Activated T-cell treated with anti-CD3 and anti-CD28 coated beads, Interleukin-2, amount 50 U/mL, for 24 hours (primary cell): ENCODE measurements at regions not wholly inside any gene's neighbourhood (a gene's known extent, or its start where the extent isn't known, plus 50 kb on each side); places are given as distances from the start of the nearest gene placed in this dataset.

Experiments
- DNase-seq: peaks from one replicate; pipeline ENCODE4 v3.0.0-alpha.2; 2020
- H3K27ac Mint-ChIP-seq: 2 replicates; pipeline ENCODE4 v1.8.0; 2020; ENCODE audit warnings: mild to moderate bottlenecking, mixed read lengths
- H3K27me3 Mint-ChIP-seq: 2 replicates; pipeline ENCODE4 v1.8.0; 2020; ENCODE audit warnings: mixed read lengths
- H3K36me3 Mint-ChIP-seq: 2 replicates; pipeline ENCODE4 v1.8.0; 2020; ENCODE audit warnings: low read depth, mixed read lengths
- H3K4me1 Mint-ChIP-seq: 2 replicates; pipeline ENCODE4 v1.8.0; 2020; ENCODE audit warnings: low read depth, mixed read lengths
- H3K4me3 Mint-ChIP-seq: 2 replicates; pipeline ENCODE4 v1.8.0; 2020; ENCODE audit warnings: mild to moderate bottlenecking, moderate library complexity, mixed read lengths
- H3K9me3 Mint-ChIP-seq: 2 replicates; pipeline ENCODE4 v1.8.0; 2020; ENCODE audit warnings: mixed read lengths

DNA sequence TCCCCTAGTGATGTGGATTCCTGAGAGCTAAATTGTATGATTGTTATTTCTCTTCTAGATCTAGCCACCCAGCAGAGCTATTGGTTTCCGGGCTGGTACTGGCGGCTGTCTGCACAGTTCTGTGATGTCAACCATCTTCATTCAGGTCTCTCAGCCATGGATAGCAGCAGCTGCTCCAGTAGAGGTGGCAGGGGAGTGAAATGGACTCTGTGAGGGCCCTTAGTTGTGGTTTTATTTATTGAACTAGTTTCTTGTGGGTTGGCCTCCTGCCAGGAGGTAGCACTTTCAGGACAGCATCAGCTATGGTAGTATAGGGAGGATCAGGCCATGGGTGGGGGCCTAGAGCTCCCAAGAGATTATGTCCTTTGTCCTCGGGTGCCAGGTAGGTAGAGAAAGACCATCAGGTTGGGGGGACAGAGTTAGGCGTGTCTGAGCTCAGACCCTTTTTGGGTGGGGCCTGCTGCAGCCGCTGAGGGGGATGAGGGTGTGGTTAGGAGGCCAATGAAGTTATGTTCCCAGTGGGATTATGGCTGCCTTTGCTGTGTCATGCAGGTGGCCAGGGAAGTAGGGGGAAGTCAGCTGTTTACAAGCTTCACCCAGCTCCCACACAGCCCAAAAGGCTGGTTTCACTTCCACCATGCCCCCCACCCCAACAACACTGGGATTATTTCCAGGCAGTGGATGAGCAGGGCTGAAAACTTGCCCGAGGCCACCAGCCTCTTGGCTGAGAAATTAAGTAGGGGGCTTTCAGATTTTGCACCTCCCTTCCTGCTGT, 55.1 kb upstream of the RGS4 start:
- Mint-ChIP-seq H3K27me3 (no peaks in the 10 kb centered on the region), H3K4me3 (no peak overlapping the region), H3K36me3 (no peaks in the 10 kb centered on the region), H3K27ac (no peak overlapping the region), H3K4me1 (no peaks in the 10 kb centered on the region), H3K9me3 (peaks cover 5% of the 10 kb centered on the region)
- DNase-seq = no peak

DNA sequence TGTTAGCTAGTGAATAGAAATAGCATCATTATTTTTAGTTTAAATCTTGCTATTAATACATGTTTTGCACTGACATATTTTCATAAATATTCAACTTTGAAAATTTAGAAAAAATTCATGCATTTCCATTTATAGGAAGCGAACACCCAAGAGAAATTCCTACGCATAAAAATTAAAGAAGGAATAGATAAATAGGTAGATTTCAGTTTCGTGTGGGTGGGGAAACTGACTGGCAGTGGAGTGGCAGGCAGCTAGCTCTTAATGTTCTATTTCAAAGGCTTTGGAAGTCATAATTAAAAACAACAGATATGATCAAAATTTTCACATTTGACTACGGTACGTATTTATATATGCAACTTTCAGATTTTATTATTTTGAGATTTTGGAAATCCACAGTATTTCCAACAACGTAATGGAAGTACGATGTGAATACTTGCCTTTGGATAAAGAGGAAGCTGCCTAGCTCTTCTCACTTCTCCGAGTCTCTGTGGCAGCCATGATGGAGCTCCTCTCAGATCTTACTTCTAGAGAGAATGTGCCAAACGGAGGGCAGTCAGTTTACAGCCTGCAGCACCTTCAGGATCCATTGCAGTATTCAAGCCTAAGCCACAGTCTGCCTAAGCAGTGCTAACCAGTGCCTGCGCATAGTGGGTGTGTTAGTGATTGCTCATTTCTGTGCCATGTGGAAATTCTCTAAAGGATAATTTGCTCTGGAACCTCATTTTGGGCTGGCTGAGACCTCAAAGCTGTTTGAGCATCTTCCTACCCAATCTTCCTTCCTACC, 62.9 kb upstream of the RGS4 start:
- Mint-ChIP-seq H3K4me1 (no peaks in the 10 kb centered on the region), H3K27me3 (peaks cover 3% of the 10 kb centered on the region), H3K9me3 (no peaks in the 10 kb centered on the region), H3K36me3 (no peaks in the 10 kb centered on the region), H3K4me3 (no peak overlapping the region), H3K27ac (no peak overlapping the region)
- DNase-seq = no peak

DNA sequence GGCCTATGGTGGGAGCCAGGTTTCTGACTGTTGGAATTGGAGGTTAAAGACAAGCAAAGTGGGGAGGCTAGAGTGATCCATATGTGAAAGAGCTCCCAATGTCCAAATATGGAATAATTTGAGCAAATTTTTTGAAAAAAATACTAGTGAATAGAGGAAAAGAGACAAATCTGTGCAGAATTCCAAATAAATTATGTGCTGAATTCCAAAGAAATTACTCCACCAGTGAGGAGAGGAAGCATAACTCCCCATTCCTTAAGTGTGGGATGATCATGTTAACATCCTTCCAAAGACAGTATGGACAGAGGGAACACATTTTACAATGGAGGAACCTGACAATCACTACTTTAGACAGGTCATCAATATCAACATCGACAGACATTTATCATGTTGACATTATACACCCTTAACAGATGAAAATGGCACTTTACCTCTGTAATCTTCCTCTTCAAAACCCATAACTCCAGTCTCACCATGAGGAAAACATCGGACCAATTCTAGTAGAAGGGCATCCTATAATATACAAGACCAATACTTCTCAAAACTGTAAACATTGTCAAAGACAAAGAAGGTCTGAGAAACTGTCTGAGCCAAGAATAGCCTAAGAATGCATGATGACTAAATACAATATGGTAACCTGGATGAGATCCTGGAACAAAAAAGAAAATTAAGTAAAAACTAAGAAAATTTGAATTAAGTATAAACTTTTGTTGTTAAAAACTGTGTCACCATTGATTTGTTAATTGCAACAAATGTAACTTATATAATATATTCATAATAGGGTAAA, 71.5 kb upstream of the RGS4 start:
- H3K4me3 Mint-ChIP-seq = no peak overlapping the region
- DNase-seq = no peak
- no peaks in the 10 kb centered on the region for H3K4me1 Mint-ChIP-seq
- H3K36me3 Mint-ChIP-seq = no peaks in the 10 kb centered on the region
- no peak overlapping the region for H3K27ac Mint-ChIP-seq
- no peaks in the 10 kb centered on the region for H3K9me3 Mint-ChIP-seq
- H3K27me3 Mint-ChIP-seq = no peaks in the 10 kb centered on the region

DNA sequence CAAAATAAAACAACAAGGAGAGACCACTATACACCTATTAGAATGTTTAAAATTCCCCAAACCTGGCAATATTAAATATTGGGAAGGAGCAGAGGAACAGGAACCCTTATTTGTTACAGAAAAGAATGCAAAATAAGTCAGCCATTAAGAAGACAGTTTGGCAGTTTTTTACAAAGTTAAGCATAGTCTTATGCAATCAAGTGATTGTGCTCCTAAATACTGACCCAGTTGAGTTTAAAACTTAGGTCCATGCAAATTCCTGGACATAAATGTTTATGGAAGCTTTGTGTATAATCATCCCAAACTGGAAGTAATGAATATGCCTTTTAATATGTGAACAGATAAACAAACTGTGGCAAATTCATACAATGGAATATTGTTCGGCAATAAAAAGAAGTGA, 72.9 kb upstream of the RGS4 start:
- Mint-ChIP-seq H3K27ac (no peak overlapping the region), H3K4me3 (no peak overlapping the region), H3K36me3 (no peaks in the 10 kb centered on the region), H3K9me3 (no peaks in the 10 kb centered on the region), H3K4me1 (no peaks in the 10 kb centered on the region), H3K27me3 (peaks cover 2% of the 10 kb centered on the region)
- DNase-seq = no peak

DNA sequence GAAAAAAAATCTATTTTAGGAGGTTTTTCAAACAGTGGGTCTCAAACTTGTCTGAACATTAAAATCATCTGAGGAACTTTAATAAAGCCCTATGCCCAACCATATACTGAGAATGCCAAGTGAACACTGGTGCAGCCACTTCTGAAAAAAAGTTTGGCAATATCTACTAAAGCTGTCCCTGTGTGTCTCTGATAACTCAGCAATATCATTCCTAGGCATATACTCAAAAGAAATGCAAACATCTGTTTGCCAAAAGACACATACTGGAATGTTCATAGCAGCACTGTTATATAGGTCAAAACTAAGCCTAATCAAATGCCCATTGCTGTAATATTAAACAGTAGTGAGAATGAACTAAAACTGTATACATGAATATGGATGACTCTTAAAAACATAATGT, 74.2 kb upstream of the RGS4 start:
- Mint-ChIP-seq H3K4me3 (no peak overlapping the region), H3K27me3 (peaks cover 4% of the 10 kb centered on the region), H3K4me1 (no peaks in the 10 kb centered on the region), H3K9me3 (no peaks in the 10 kb centered on the region), H3K27ac (no peak overlapping the region), H3K36me3 (no peaks in the 10 kb centered on the region)
- DNase-seq = no peak

DNA sequence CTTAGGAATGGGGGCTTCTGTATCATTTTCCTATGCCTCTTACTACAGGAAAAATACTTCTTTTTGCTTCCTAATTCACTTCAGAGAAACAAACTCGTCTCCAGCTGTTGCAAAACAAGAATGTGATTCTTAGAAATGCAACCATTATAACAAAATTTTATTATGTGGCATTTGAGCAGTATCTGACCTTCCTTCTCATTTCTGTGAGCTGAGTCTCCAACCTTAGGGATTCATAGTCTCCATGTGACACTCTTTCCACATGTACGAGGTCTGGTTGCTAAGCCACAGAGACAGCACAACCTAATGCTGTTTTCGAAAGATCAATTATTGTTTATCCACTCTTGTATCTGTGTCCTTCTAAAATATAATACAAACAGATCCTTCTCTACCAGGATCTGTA, 75.3 kb upstream of the RGS4 start:
- Mint-ChIP-seq H3K27ac (no peak overlapping the region), H3K27me3 (peaks cover 8% of the 10 kb centered on the region), H3K36me3 (no peaks in the 10 kb centered on the region), H3K4me1 (no peaks in the 10 kb centered on the region), H3K4me3 (no peak overlapping the region), H3K9me3 (no peaks in the 10 kb centered on the region)
- DNase-seq = no peak

DNA sequence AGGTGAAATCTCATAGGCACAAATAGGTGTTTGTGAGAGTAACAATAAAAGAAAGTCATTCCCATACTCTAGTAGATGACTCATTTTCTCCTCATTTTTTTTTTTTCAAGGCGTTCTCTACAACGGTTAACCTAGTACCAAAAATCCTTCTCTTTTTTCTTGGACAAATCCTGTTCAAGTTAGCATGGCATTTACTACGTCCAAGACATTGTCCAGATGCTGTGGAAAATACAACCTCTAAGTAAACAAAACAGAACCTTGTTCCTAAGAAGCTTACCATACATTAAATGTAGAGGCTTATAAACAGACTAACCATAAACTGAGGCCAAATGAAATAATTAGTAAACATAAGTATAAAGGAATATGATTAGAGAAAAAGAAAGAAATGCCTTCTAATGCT, 76.2 kb upstream of the RGS4 start:
- Mint-ChIP-seq H3K27ac (no peak overlapping the region), H3K36me3 (no peaks in the 10 kb centered on the region), H3K4me1 (no peaks in the 10 kb centered on the region), H3K4me3 (no peak overlapping the region), H3K27me3 (peaks cover 13% of the 10 kb centered on the region), H3K9me3 (no peaks in the 10 kb centered on the region)
- DNase-seq = no peak

DNA sequence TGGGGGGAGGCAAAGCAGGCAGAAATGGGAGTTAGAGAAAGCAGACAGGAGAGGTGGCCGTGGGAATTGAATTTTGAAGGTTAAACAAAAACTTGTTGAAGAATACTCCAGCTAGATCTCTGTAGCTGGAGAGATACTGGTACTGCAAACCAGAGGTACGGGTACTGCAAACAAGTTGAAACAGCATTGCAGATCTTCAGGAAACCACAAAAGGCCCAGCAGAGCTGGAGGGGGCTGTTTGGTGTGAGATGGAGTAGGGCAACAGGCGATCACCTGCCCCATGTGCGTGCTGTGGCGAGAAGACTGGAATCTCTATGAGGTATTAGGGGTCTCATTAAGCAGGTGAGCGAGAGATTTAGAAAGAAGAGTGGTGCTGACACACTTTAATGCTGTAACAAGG, 77.7 kb upstream of the RGS4 start:
- no peak overlapping the region for H3K4me3 Mint-ChIP-seq

DNA sequence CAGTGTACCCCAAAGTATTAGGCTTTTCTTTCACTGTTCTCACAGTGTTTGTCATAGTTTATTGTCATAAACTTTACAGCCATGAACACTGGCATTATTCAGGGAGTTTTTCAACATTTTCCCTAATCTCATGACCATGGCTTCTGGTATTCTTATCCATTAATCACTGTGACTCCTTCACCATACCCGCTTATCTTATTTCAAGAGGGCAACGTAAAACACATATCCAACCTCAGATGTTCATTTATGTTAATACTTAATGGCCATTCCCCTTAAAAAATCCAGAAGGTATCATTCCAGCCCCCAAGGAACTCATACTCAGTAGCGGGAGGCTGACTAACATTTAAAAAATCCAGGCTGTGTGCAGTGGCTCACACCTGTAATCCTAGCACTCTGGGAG, 78.5 kb upstream of the RGS4 start:
- DNase-seq = no peak
- no peaks in the 10 kb centered on the region for H3K36me3 Mint-ChIP-seq
- no peak overlapping the region for H3K27ac Mint-ChIP-seq
- peaks cover 20% of the 10 kb centered on the region for H3K27me3 Mint-ChIP-seq
- H3K4me3 Mint-ChIP-seq = no peak overlapping the region
- no peaks in the 10 kb centered on the region for H3K4me1 Mint-ChIP-seq
- no peaks in the 10 kb centered on the region for H3K9me3 Mint-ChIP-seq

More for the DNA sequence above, 77.7 kb upstream of the RGS4 start:
- Mint-ChIP-seq H3K36me3 (no peaks in the 10 kb centered on the region), H3K27me3 (peaks cover 20% of the 10 kb centered on the region), H3K27ac (no peak overlapping the region), H3K9me3 (no peaks in the 10 kb centered on the region), H3K4me1 (no peaks in the 10 kb centered on the region)
- no peak for DNase-seq

DNA sequence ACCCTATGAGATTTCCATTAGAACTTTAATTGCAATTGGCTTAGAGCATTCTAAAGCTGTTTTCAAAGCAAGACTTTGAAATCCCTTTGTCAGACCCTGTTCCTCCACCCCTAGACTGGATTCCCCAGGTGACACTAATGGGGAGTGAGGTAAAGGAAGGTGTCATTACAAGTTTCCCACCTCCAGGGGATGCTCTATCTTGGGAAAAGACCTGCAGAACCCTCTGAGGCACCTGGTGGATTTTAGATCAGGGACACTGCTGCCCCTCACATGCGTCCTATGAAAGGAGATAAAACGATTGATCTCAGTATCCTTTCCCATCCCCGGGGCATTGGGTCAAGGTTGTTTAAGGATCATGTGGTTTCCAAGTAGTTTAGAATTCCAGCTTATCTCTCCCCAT, 80.3 kb upstream of the RGS4 start:
- Mint-ChIP-seq H3K4me3 (no peak overlapping the region), H3K27me3 (peaks cover 20% of the 10 kb centered on the region)

DNA sequence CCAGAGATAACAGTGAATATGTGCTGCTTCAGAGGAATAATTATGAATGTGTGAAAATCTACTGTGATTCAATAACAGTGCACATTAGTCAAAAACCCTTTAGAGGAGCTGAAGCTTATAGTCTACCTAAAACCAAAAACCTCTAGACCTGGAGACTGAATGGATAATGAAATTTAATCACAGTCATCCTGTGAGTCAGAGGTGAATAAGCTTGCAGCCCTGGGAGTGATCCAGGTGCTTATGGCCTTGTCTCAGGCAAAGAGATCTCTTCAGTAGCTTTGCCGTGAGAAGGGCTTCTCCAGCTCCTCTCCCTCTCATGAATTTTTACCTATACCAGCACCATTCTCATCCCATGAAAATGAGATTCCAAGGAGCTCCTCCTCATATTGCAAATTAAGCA, 81.3 kb upstream of the RGS4 start:
- Mint-ChIP-seq H3K9me3 (no peaks in the 10 kb centered on the region), H3K4me3 (no peak overlapping the region), H3K4me1 (no peaks in the 10 kb centered on the region), H3K36me3 (no peaks in the 10 kb centered on the region), H3K27ac (no peak overlapping the region), H3K27me3 (peaks cover 23% of the 10 kb centered on the region)
- no peak for DNase-seq

More for the DNA sequence above, 80.3 kb upstream of the RGS4 start:
- DNase-seq = no peak
- no peaks in the 10 kb centered on the region for H3K4me1 Mint-ChIP-seq
- no peaks in the 10 kb centered on the region for H3K9me3 Mint-ChIP-seq
- no peaks in the 10 kb centered on the region for H3K36me3 Mint-ChIP-seq
- H3K27ac Mint-ChIP-seq = no peak overlapping the region

DNA sequence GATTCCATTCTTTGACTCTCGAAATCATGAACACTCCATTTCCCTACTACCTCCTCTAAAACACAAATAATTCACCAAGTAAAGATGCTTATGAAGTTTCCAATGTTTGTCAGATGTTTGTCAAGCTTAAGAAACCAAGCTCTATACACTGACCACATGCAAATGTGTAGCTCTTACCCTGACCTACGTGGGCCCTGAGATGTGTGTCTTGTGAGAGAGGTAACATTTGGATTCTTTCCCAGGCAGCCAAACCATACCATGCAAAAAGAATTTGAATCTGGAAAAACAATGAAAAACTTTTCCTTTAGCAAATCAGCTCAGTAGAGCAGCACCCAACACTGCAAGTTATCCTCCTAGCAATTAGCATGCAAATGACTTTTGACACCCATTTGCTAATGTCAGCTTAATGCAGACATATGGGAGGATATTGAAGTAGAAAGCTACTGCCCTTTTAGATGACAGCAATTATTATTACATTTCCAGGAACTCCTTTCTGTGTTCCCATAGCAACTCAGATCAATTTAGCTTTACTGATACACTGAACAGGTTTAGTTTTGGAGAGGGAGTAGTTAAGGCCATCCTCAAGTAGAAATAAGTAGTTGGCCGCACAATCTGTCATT, 83.2 kb upstream of the RGS4 start:
- peaks cover 24% of the 10 kb centered on the region for H3K27me3 Mint-ChIP-seq
- H3K4me3 Mint-ChIP-seq = no peak overlapping the region
- no peaks in the 10 kb centered on the region for H3K4me1 Mint-ChIP-seq
- no peak overlapping the region for H3K27ac Mint-ChIP-seq
- no peak for DNase-seq
- no peaks in the 10 kb centered on the region for H3K9me3 Mint-ChIP-seq
- H3K36me3 Mint-ChIP-seq = no peaks in the 10 kb centered on the region

DNA sequence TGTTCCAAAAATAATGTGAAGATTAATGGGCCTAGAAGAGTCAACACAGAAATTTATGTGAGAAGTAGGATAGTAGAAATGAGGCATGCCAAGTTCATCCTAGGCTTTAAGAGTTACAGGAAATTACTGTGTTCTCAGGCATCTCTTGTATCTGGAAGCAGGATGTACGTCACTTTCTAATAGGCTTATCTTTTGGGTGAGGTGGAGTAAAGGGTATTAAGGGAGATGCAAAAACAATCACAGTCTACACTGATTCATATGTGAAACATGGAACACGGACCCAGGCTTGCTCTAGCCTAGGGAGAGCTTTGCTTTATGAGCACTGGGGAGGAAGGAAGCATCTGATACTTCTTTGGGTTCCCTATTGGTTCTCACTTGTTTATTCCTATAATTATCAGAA, 84.5 kb upstream of the RGS4 start:
- Mint-ChIP-seq H3K9me3 (no peaks in the 10 kb centered on the region), H3K4me1 (no peaks in the 10 kb centered on the region), H3K27me3 (peaks cover 23% of the 10 kb centered on the region), H3K36me3 (no peaks in the 10 kb centered on the region), H3K27ac (no peak overlapping the region), H3K4me3 (no peak overlapping the region)
- no peak for DNase-seq

DNA sequence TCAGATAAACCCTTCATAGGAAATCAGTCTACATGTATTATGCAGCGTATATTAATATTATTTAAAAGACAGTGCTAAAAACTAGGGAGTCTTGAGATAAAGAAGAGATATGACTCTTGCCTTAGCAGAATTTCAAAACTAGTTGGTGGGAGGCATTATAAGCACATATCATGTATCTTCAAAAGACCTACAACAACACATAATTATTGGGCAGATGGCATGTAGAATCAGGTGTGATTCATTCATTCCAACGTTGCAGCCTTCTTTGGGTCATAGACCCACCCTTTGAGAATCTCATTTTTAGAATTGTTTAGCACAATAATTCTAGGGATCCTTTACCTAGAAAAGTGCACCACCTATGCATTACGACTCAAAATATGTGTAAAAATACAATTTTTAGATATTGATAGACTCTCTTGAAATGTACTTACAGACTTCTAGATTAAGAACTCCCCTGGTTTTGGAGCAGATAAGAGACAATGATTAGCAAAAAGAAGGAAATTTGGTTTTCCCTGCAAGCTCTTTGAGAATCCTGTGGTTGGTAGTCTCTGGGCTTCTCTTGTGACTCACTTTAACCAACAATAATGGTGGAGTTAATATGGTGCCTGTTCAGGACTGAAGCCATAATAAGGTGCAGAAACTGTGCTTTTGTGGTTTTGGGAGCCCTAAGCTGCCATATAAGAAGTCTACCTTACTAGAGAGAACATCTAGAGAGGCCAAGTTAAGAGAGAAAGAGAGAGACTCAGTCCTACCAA, 85.3 kb upstream of the RGS4 start:
- Mint-ChIP-seq H3K27ac (no peak overlapping the region), H3K4me1 (no peaks in the 10 kb centered on the region), H3K27me3 (peaks cover 21% of the 10 kb centered on the region), H3K4me3 (no peak overlapping the region), H3K9me3 (no peaks in the 10 kb centered on the region), H3K36me3 (no peaks in the 10 kb centered on the region)
- DNase-seq = no peak
